Lower leg skin (tissue), 3 donors: ENCODE measurements at regions not wholly inside any gene's neighbourhood (a gene's known extent, or its start where the extent isn't known, plus 50 kb on each side); places are given as distances from the start of the nearest gene placed in this dataset.

Experiments used
- CTCF ChIP-seq, 3 donors: fragments of 450-650 bp; IDR thresholded peaks; one replicate each; pipeline ENCODE4 v1.5.1; 2016; ENCODE audit warnings: antibody characterized with exemption in 3 of 3, mild to moderate bottlenecking in 3 of 3, moderate library complexity in 2 of 3
- POLR2A ChIP-seq, 2 donors: fragments of 450-650 bp; IDR thresholded peaks; one replicate each; pipeline ENCODE4 v1.6.1; 2016 to 2017; ENCODE audit warnings: antibody characterized with exemption in 2 of 2, mild to moderate bottlenecking in 1 of 2, moderate library complexity in 1 of 2

DNA sequence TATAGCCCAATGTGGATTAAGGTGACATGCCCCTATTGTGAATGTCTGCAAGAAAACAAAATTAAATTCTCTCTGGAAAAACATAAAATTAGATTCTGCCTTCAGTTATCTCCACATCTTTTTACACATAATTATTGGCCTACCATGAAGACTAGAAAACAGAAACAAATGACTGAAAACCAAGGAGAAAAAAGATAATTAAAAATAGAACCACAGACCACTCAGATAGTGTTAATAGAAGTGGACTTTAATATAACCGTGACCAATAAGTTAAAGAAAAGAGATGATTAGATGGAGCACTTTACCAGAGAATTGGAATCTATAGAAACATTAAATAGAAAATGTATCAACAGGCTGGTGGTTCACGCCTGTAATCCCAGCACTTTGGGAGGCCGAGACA is 445.7 kb downstream of the EPM2A start:
- TF ChIP-seq CTCF (IDR thresholded peaks at IDR 0.05) (no peak), POLR2A (IDR thresholded peaks at IDR 0.05) (no peak)
